ENCODE measurements at regions not wholly inside any gene's neighbourhood (a gene's known extent, or its start where the extent isn't known, plus 50 kb on each side); places are given as distances from the start of the nearest gene placed in this dataset.
"Not testable (repeated sequence)": the region's sequence is repeated elsewhere in the genome, so short reads cannot be mapped to it uniquely, and the experiment has no call there.

DNA sequence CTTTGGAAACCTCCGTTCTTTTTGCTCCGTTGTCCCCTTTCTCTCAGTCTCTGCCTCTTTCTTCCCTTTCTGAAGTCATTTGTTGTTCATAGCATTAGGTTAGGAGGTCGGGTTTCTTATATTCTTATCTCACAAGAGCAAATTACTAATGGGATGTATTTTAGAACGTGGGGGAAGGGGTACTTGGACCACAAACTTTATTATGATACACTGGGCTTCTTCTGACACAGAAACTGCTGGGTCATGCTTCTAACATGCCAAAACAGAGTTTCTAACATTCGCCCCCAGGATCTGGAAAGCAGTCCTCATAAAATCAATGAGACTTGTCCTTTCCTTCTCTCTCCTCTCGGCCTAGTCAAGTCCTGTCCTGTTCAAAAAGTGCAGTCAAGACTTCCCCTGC, 334.4 kb downstream of the GADD45G start:
- intact Hi-C loops (cut with DNase I) = no loop called here
- DNase-seq (ENCODE audit: missing footprints) (no peak), ATAC-seq (no peak)

DNA sequence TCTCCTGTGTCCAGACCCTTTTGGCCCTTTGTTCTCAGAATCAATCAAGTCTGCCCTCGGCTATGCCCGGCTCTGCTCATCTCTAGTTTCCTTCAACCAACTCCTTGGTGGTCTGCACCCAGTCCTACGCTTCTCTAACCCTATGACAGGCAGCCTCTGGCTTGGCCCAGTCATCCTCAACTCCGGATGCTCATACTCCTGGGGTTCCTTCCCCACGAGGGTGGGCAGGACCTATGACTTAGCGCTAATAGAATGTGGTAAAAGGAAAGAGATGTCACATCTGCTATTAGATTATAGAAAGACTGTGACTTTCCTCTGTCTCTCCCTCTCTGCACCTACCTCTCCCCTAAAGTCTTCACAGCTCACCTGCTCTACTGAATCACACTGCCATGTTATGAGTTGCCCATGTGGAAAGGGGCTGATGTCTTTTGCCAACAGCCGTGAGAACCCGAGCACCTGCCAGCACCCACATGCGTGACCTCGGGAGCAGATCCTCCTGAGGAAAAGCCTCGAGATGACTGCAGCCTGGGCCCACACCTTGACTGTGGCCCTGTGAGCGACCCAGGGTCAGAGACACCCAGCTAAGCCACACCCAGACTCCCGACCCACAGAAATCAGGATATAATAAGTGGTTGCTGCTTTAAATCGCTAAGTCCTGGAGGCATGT, 334.9 kb downstream of the GADD45G start:
- ATAC-seq (no peak), DNase-seq (ENCODE audit: missing footprints) (no peak)
- intact Hi-C loops (cut with DNase I) = no loop called here

GRCh38 chr9:89940625-89941024, 335.8 kb downstream of the GADD45G start:
- DNase-seq (ENCODE audit: missing footprints) (no peak), ATAC-seq (no peak)
- intact Hi-C loops (cut with DNase I) = no loop called here

DNA sequence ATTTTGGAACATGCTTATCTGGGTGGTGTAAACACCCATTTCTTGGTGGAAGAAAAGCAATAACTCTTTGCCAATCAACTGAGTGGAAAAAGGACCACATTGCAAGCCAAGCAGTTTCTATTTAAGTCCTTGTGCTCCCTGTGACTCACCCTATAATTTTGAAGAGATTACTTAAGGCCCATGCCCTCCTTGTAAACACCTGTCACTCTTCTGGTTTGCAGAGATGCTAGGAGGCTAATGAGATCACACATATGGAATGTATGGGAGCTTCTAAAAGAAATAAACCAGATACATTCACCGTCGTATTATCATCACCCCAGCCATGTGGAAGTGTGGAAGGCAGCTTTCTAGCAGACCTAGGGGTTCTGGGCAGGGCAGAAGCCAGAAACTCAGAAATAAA, 337.1 kb downstream of the GADD45G start:
- DNase-seq (ENCODE audit: missing footprints) (no peak), ATAC-seq (peak; percentile 26)
- intact Hi-C loops (cut with DNase I) = no loop called here

- ATAC-seq = no peak
- DNase-seq (ENCODE audit: missing footprints) = no peak
- intact Hi-C loops (cut with DNase I) = no loop called here
Measured at GRCh38 chr9:89942643-89943042, 337.8 kb downstream of the GADD45G start.

DNA sequence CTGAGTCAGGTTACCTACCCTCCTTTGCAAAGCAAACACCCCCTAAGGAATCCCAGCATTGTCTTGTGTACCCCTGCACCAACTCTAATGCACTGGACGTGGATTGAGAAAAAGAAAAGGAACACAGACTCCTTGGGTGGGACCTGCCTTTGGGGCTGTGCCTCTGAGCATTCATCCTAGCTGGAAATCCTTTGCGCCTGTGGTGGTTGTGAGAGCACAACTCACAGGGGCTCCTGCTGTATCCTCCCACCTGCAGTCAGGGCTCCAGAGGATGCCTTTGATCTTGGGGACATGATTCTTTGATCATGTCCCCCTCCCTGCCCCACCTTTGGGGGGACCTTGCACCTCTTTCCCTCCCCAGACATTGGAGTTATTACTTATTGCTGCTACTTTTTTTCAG, 338.5 kb downstream of the GADD45G start:
- ATAC-seq (no peak), DNase-seq (ENCODE audit: missing footprints) (no peak)
- intact Hi-C loops (cut with DNase I) = no loop called here

DNA sequence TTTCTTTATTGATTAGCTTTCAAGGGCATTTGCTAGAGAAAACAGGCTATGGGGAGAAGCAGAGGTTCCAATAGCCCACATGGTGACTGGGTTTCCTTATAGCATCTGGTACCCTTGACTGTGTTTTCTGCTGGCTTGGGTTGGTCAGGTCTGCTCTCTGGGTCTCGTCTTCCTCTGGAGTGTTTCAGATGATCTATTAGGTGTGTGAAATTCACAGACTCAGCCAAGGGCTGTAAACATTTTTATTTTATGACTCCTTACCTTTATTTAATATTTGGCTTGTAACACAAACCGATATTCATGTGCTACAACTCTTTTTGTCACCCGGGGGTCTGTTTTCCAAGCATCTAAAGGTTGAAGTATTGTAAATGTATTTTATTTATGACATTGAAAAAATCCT, 338.9 kb downstream of the GADD45G start:
- intact Hi-C loops (cut with DNase I) = no loop called here
- ATAC-seq = no peak
- DNase-seq (ENCODE audit: missing footprints) = no peak

DNA sequence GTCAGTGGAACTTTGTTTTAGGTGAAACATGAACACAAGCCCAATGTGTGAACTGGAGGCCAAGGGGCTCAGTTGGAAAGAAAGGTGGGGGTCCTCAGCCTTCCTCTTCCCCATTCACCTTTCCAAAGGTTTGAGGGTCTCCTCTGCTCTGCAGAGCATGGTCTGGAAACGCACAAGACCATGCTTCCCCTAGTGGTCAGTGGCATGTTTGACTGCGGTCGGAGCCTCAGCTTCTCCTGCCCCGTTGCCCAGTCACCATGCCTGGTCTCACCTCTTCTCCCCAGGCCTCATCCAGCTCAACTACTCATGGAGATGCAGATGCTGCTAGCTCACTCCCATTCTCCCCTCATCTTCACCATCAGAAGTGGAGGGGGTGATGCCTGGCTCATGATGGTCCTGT, 340.3 kb downstream of the GADD45G start:
- ATAC-seq (no peak), DNase-seq (ENCODE audit: missing footprints) (no peak)
- intact Hi-C loops (cut with DNase I) = no loop called here

DNA sequence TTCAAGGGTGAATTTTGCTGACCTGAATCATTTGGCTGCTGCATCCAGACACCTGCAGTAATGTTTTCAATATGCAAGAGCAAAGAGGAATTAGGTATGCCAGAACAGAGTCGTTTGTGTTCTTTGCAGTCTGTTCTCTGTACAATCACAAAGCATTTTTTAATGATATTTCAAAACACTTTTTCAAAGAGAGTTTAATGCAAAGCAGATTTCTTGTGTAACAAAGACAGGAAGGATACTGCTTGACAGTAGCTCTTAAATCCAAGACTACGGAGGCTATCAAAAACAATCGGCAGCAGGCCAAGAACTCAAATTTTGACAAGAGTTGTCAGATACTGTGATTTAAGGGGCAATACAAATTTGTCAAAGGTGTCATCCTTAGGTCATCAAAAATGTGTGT, 341.9 kb downstream of the GADD45G start:
- ATAC-seq (no peak), DNase-seq (ENCODE audit: missing footprints) (no peak)
- intact Hi-C loops (cut with DNase I) = no loop called here

GRCh38 chr9:89949111-89949510, 344.3 kb downstream of the GADD45G start:
- intact Hi-C loops (cut with DNase I) = no loop called here

GRCh38 chr9:89951675-89952074, 346.9 kb downstream of the GADD45G start:
- DNase-seq (ENCODE audit: missing footprints) (no peak), ATAC-seq (no peak)
- intact Hi-C loops (cut with DNase I) = no loop called here

More at GRCh38 chr9:89949111-89949510, 344.3 kb downstream of the GADD45G start:
- no peak for DNase-seq (ENCODE audit: missing footprints)
- ATAC-seq = no peak

DNA sequence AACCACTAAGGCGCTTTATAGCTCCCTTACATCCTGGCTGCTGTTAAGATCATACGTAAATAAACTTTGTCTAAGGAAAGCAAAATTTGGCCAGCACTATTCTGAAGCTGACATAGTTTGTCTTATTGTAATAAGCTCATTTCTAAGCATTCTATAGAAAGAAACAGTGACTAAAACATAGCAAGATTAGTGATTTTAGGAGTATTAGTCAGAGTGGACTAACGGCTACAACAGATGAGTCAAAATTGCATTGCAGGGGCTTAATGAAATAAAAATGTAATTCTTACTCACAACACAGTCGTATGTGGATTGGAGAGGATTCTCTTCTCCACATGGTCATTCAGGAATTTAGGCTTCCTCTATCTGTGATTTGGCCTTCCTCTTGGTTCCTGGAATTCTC, 347.6 kb downstream of the GADD45G start:
- intact Hi-C loops (cut with DNase I) = no loop called here
- DNase-seq (ENCODE audit: missing footprints) = no peak
- no peak for ATAC-seq

DNA sequence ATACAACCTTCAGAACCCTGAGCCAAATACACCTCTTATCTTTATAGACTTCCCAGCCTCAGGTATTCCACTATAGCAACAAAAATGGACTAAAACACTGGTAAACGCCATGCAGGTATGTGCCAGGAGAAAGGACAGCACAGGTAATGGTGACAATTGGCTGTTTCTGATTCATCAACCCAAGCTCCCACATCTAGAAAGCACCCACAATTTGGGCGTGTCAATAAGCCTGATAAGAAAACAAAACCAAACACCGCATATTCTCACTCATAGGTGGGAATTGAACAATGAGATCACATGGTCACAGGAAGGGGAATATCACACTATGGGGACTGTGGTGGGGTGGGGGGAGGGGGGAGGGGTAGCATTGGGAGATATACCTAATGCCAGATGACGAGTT, 348.5 kb downstream of the GADD45G start:
- ATAC-seq; DNase-seq (ENCODE audit: missing footprints); intact Hi-C loops (cut with DNase I): not testable (repeated sequence)

DNA sequence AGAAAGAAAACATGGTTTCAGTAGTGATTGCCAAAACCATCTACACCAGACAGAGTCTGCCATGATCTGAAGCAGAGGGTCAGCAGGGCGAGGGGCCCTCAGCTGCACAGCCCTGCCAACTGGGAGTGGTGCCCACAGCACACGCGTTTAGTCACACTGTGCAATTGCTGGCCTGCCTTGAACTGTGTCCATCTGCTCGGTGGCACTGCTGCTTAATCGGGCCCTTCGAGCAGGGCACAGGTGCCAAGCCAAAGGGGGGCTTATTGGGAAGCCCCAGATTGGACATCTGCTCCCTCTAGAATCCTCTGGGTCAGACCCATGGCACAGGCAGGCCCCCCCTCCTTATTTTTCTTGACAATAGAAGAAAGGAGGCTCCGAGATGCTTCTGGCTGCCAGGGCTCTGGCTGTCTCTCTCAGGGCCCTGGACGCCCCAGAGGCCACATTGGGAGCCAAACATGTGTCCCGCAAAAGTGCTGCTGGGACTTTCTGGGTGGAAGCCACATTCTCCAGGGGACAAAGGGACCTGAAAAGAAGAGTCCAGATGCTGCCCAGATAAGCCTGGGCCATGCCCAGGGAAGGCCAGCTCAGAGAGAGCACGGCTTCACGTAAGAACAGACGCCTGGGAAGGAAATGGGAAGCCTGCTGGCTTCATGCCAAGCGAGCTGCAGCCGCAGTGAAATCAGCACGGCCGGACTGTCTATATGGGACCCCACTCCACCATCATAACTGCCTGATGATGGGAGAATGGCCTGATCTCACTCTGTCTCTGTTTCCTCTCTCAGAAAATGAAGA, 349.2 kb downstream of the GADD45G start:
- ATAC-seq (peak; percentile 68), DNase-seq (ENCODE audit: missing footprints) (no peak)
- intact Hi-C loops (cut with DNase I) = no loop called here

GRCh38 chr9:89955144-89955543, 350.3 kb downstream of the GADD45G start:
- intact Hi-C loops (cut with DNase I) = no loop called here
- ATAC-seq = no peak
- no peak for DNase-seq (ENCODE audit: missing footprints)

DNA sequence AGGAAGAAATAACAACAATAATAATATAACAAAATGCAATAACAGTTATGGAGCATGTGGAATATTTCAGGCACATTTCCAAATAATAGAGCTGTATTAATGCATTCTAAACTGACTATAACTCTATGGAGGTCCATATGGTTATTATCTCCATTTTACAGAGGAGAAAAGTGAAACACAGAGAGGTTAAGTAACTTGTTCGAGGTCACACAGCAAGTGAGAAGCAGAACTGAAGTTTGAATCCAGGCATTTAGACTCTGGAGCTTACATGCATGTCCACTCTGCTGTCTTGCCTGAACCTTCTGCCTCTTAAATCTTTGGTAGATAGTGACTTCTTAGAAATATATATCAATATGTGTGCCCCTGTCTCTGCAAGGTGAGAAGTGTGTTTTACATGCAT, 350.8 kb downstream of the GADD45G start:
- no peak for ATAC-seq
- intact Hi-C loops (cut with DNase I) = no loop called here
- DNase-seq (ENCODE audit: missing footprints) = no peak

- intact Hi-C loops (cut with DNase I) = no loop called here
- DNase-seq (ENCODE audit: missing footprints) (no peak), ATAC-seq (no peak)
Measured at GRCh38 chr9:89956331-89956730, 351.5 kb downstream of the GADD45G start.

GRCh38 chr9:89956907-89957306, 352.1 kb downstream of the GADD45G start:
- intact Hi-C loops (cut with DNase I) = no loop called here
- DNase-seq (ENCODE audit: missing footprints) (no peak), ATAC-seq (no peak)

DNA sequence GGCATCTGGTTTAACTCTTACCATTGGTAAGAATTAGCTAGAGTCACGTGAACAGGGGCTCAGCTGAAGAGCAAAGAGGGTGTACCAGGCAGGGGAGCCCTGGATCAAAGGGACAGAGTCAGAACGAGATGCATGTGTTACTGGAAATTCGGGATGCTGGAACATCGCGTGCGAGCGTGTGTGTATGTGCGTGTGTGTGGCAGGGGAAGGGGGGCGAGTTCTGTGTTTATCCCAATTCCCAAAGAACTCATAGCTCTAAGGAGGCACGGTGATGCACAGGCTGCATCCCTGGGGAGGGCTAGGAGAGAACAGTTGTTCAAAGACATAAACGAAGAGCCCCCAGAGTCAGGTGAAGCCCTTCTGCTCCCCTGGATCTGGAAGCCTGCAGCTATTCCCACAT, 353.3 kb downstream of the GADD45G start:
- ATAC-seq (no peak), DNase-seq (ENCODE audit: missing footprints) (no peak)
- intact Hi-C loops (cut with DNase I) = no loop called here

- intact Hi-C loops (cut with DNase I) = no loop called here
- ATAC-seq (no peak), DNase-seq (ENCODE audit: missing footprints) (no peak)
Measured at GRCh38 chr9:89961616-89962341, 357.0 kb downstream of the GADD45G start.
